GM12878 (cell line): ENCODE measurements at regions not wholly inside any gene's neighbourhood (a gene's known extent, or its start where the extent isn't known, plus 50 kb on each side); places are given as distances from the start of the nearest gene placed in this dataset.

Experiments
- ATAC-seq: fragments of 200-7000 bp; cut with Tn5 transposase; 3 replicates; pipeline ENCODE4 v1.9.1; 2020; ENCODE audit warnings: mild to moderate bottlenecking, moderate library complexity
- BruUV-seq: library from RNA; stranded (reverse); fragments of 400-500 nt; replicated peaks from 2 replicates; lab custom pipeline; 2021; lab: Mats Ljungman, UMichigan
- CTCF ChIA-PET: fragments of 300-600 bp; sonication (Branson Sonifier 250); formaldehyde crosslinking; extraction: SDS; loops from one replicate; lab custom pipeline; 2021; ENCODE audit warnings: inconsistent platforms; lab: Yijun Ruan, JAX
- POLR2A ChIA-PET: fragments of 350-600 bp; formaldehyde crosslinking; extraction: SDS; loops from one replicate; lab custom pipeline; 2021; ENCODE audit warnings: inconsistent platforms; lab: Charles Lee
- RAD21 ChIA-PET: fragments of 300-600 bp; sonication (Branson Sonifier 250); formaldehyde crosslinking; loops from one replicate; lab custom pipeline; 2023; ENCODE audit warnings: antibody characterized with exemption; ENCODE audit not compliant: unreplicated experiment; lab: Charles Lee
- SMC1A ChIA-PET: fragments of 300-600 bp; sonication (Branson Sonifier 250); formaldehyde crosslinking; loops from one replicate; lab custom pipeline; 2023; ENCODE audit not compliant: unreplicated experiment, uncharacterized antibody; lab: Charles Lee
- DNase-seq: peaks from one replicate; pipeline ENCODE4 v3.0.0-alpha.2; 2011; ENCODE audit warnings: low read depth, low spot score
- FAIRE-seq: peaks from 3 replicates; lab custom pipeline; 2011; peaks lifted over from hg19 to GRCh38; lab: Jason Lieb, UNC
- H2AFZ ChIP-seq: 2 replicates; pipeline ENCODE4 v1.6.0; 2011; ENCODE audit warnings: low read depth, low read length, control low read depth; ENCODE audit not compliant: control insufficient read depth
- H3K27ac ChIP-seq: 2 replicates; pipeline ENCODE4 v1.5.1; 2011; ENCODE audit warnings: control low read depth; ENCODE audit not compliant: control insufficient read depth, insufficient read depth
- H3K27me3 ChIP-seq, 2 experiments: replicated peaks in 1 of 2; 2 replicates each; pipeline versions ENCODE4 v1.6.0 to v1.6.1; 2011; ENCODE audit warnings: low read length in 1 of 2; ENCODE audit not compliant: control insufficient read depth in 2 of 2, insufficient read depth in 2 of 2
- H3K36me3 ChIP-seq, 2 experiments: 2 replicates each; pipeline ENCODE4 v1.5.1; 2011; ENCODE audit warnings: low read length in 1 of 2; ENCODE audit not compliant: control insufficient read depth in 2 of 2, insufficient read depth in 2 of 2
- H3K4me1 ChIP-seq: 2 replicates; pipeline ENCODE4 v1.6.1; 2011; ENCODE audit warnings: mild to moderate bottlenecking, low read length, moderate library complexity, mixed read lengths; ENCODE audit not compliant: control insufficient read depth, insufficient read depth
- H3K4me2 ChIP-seq: 2 replicates; pipeline ENCODE4 v1.6.0; 2011; ENCODE audit warnings: control low read depth; ENCODE audit not compliant: control insufficient read depth, insufficient read depth
- H3K4me3 ChIP-seq: fragments of 200-600 bp; sonication (generic); 2 replicates; pipeline ENCODE4 v1.5.1; 2016
- H3K79me2 ChIP-seq: 2 replicates; pipeline ENCODE4 v1.6.0; 2011; ENCODE audit warnings: low read length; ENCODE audit not compliant: control insufficient read depth, insufficient read depth
- H3K9ac ChIP-seq: 2 replicates; pipeline ENCODE4 v1.8.0; 2011; ENCODE audit warnings: low read length, control low read depth, mixed read lengths; ENCODE audit not compliant: control insufficient read depth, insufficient read depth
- H3K9me3 ChIP-seq: replicated peaks from 3 replicates; pipeline ENCODE4 v1.5.1; 2011; ENCODE audit warnings: mild to moderate bottlenecking, low read length; ENCODE audit not compliant: control insufficient read depth, insufficient read depth
- H4K20me1 ChIP-seq: 2 replicates; pipeline ENCODE4 v1.6.0; 2011; ENCODE audit not compliant: control insufficient read depth, insufficient read depth
- BMI1 ChIP-seq: fragments of 450-650 bp; IDR thresholded peaks from 2 replicates; pipeline ENCODE4 v1.6.1; 2016; ENCODE audit warnings: mild to moderate bottlenecking, moderate library complexity, borderline replicate concordance
- EP300 ChIP-seq, 2 experiments: fragments of 150-350 bp in 1 of 2; IDR thresholded peaks; 2 replicates each; pipeline ENCODE4 v1.6.1; 2011 to 2012; ENCODE audit warnings: low read depth in 2 of 2, low read length in 2 of 2, borderline replicate concordance in 1 of 2, improper control_type of control experiment in 1 of 2, inconsistent platforms in 1 of 2; ENCODE audit not compliant: control insufficient read depth in 1 of 2
- PML ChIP-seq: IDR thresholded peaks from 2 replicates; pipeline ENCODE4 v1.6.1; 2012; ENCODE audit warnings: low read length, inconsistent platforms
- RELA ChIP-seq: fragments of 450-650 bp; IDR thresholded peaks from 2 replicates; pipeline ENCODE4 v1.8.0; 2014; ENCODE audit warnings: borderline replicate concordance; ENCODE audit not compliant: partially characterized antibody
- SMAD5 ChIP-seq: IDR thresholded peaks from 2 replicates; pipeline ENCODE4 v1.6.1; 2016; ENCODE audit warnings: antibody characterized with exemption, low read depth
- SMARCA5 ChIP-seq: fragments of 450-650 bp; IDR thresholded peaks from 2 replicates; pipeline ENCODE4 v1.6.1; 2017; ENCODE audit warnings: mild to moderate bottlenecking
- SPI1 ChIP-seq: IDR thresholded peaks from 2 replicates; pipeline ENCODE4 v1.6.1; 2011; ENCODE audit warnings: low read depth, mild to moderate bottlenecking, low read length, moderate library complexity, borderline replicate concordance; ENCODE audit not compliant: insufficient read depth
- SREBF1 ChIP-seq: IDR thresholded peaks from 2 replicates; pipeline ENCODE4 v1.6.1; 2012; ENCODE audit warnings: mild to moderate bottlenecking, low read length
- ZBED1 ChIP-seq: IDR thresholded peaks from 2 replicates; pipeline ENCODE4 v1.6.1; 2016; ENCODE audit warnings: borderline replicate concordance
- WGBS: methylation state at CpG from one replicate; pipeline ENCODE4 v1.1.6; 2016; ENCODE audit warnings: low lambda C conversion rate; ENCODE audit not compliant: insufficient replicate concordance, insufficient coverage; ENCODE audit errors: missing lambda C conversion rate; 5-methylcytosine and 5-hydroxymethylcytosine counted together
- in situ Hi-C: fragments of 300-500 bp; cut with MboI; formaldehyde crosslinking; loops from 9 replicates; pipeline ENCODE4 v1.14.3; 2018; ENCODE audit warnings: mixed read lengths
- intact Hi-C: fragments of 100-400 bp; cut with micrococcal nuclease; formaldehyde crosslinking; loops from one replicate; pipeline ENCODE4 v1.14.2; 2022; ENCODE audit not compliant: unreplicated experiment

GRCh38 chr3:164677317-164677716 lies 401.0 kb downstream of the SI start:
- 58% methylated on average over 4 of the region's 4 CpGs for WGBS

GRCh38 chr3:164673738-164674137 lies 404.6 kb downstream of the SI start:
- WGBS, result 9% methylated on average over 2 of the region's 2 CpGs
- intact Hi-C loops, result no loop called here

More at GRCh38 chr3:164677317-164677716, 401.0 kb downstream of the SI start:
- no TSS peak for BruUV-seq
- H3K36me3 ChIP-seq, result no peaks in the 10 kb centered on the region
- H2AFZ ChIP-seq, result no peak overlapping the region
- in situ Hi-C loops (no loop called here), intact Hi-C loops (no loop called here)
- no peak overlapping the region for H3K4me2 ChIP-seq
- DNase-seq (no peak), ATAC-seq (no peak), FAIRE-seq (no peak)
- ChIA-PET RAD21 (no interaction called here), SMC1A (no interaction called here), POLR2A (no interaction called here), CTCF (no interaction called here)
- no peaks in the 10 kb centered on the region for H3K9me3 ChIP-seq
- no peaks in the 10 kb centered on the region for H3K79me2 ChIP-seq
- no peaks in the 10 kb centered on the region for H3K27me3 ChIP-seq
- H3K4me3 ChIP-seq, result no peak overlapping the region
- H3K9ac ChIP-seq, result no peak overlapping the region
- H4K20me1 ChIP-seq, result no peaks in the 10 kb centered on the region
- no peak for TF ChIP-seq RELA
- no peak overlapping the region for H3K27ac ChIP-seq
- no peaks in the 10 kb centered on the region for H3K4me1 ChIP-seq

More at GRCh38 chr3:164673738-164674137, 404.6 kb downstream of the SI start:
- no peak overlapping the region for H3K4me3 ChIP-seq
- H3K27ac ChIP-seq, result no peak overlapping the region
- ChIA-PET SMC1A (interaction anchor here (0.6 to 1.0 kb wide), 2 partner anchors 9 to 905 kb away, joined by 3 to 4 read pairs; no protein-coding TSS in a partner anchor), CTCF (interaction anchor here (1.0 to 1.2 kb wide), 2 partner anchors 14 to 42 kb away, joined by 3 to 4 read pairs; no protein-coding TSS in a partner anchor), POLR2A (no interaction called here), RAD21 (no interaction called here)
- no peaks in the 10 kb centered on the region for H3K79me2 ChIP-seq
- H3K4me1 ChIP-seq, result no peaks in the 10 kb centered on the region
- no TSS peak for BruUV-seq
- H3K9ac ChIP-seq, result no peak overlapping the region
- H4K20me1 ChIP-seq, result no peaks in the 10 kb centered on the region
- FAIRE-seq (no peak), DNase-seq (no peak), ATAC-seq (peak; percentile 68)
- H2AFZ ChIP-seq, result no peak overlapping the region
- H3K27me3 ChIP-seq, result no peaks in the 10 kb centered on the region
- in situ Hi-C loops, result no loop called here
- H3K36me3 ChIP-seq, result no peaks in the 10 kb centered on the region
- no peak overlapping the region for H3K4me2 ChIP-seq
- no peak for TF ChIP-seq EP300 (IDR thresholded peaks at IDR 0.05; ENCODE audit: borderline replicate concordance in 1 of 2, control insufficient read depth in 1 of 2, low read depth in 2 of 2, low read length in 2 of 2)
- TF ChIP-seq SMAD5, result no peak
- no peak for TF ChIP-seq BMI1
- TF ChIP-seq SPI1, result no peak
- TF ChIP-seq ZBED1, result no peak
- no peak for TF ChIP-seq SREBF1
- TF ChIP-seq PML, result no peak
- no peak for TF ChIP-seq SMARCA5
- TF ChIP-seq, all 136 proteins: peak for 0
- no peaks in the 10 kb centered on the region for H3K9me3 ChIP-seq
